GM23248 (cell line): ENCODE measurements at regions not wholly inside any gene's neighbourhood (a gene's known extent, or its start where the extent isn't known, plus 50 kb on each side); places are given as distances from the start of the nearest gene placed in this dataset.
A peak's percentile ranks its signal among the peaks of the same experiment; 100 is the strongest.

Source experiments
- DNase-seq: peaks from one replicate; pipeline ENCODE4 v3.0.0-alpha.2; 2015
- H2AFZ ChIP-seq: fragments of 200-600 bp; sonication (generic); 2 replicates; pipeline ENCODE4 v1.6.1; 2016; ENCODE audit warnings: antibody characterized with exemption
- H3F3A ChIP-seq: fragments of 200-600 bp; sonication (generic); 2 replicates; pipeline ENCODE4 v1.6.1; 2016; ENCODE audit warnings: mild to moderate bottlenecking, antibody characterized with exemption, mixed run types; ENCODE audit not compliant: insufficient read depth
- H3K27ac ChIP-seq: fragments of 200-600 bp; sonication (generic); 2 replicates; pipeline ENCODE4 v1.5.1; 2016; ENCODE audit warnings: mild to moderate bottlenecking
- H3K27me3 ChIP-seq: fragments of 200-600 bp; sonication (generic); replicated peaks from 2 replicates; pipeline ENCODE4 v1.6.1; 2016; ENCODE audit warnings: mild to moderate bottlenecking; ENCODE audit not compliant: insufficient read depth
- H3K36me3 ChIP-seq: fragments of 200-600 bp; sonication (generic); 2 replicates; pipeline ENCODE4 v1.6.1; 2016; ENCODE audit warnings: low read depth, mild to moderate bottlenecking
- H3K4me1 ChIP-seq: fragments of 200-600 bp; sonication (generic); 2 replicates; pipeline ENCODE4 v1.6.1; 2016; ENCODE audit warnings: mild to moderate bottlenecking; ENCODE audit not compliant: insufficient read depth
- H3K4me2 ChIP-seq: fragments of 200-600 bp; sonication (generic); one replicate; pipeline ENCODE4 v1.6.1; 2016; ENCODE audit warnings: mild to moderate bottlenecking; ENCODE audit not compliant: unreplicated experiment
- H3K4me3 ChIP-seq: fragments of 200-600 bp; sonication (generic); 2 replicates; pipeline ENCODE4 v1.5.1; 2016; ENCODE audit warnings: mild to moderate bottlenecking
- H3K79me2 ChIP-seq: fragments of 200-600 bp; sonication (generic); 2 replicates; pipeline ENCODE4 v1.6.1; 2016; ENCODE audit warnings: mild to moderate bottlenecking; ENCODE audit not compliant: insufficient read depth
- H3K9ac ChIP-seq: fragments of 200-600 bp; sonication (generic); 2 replicates; pipeline ENCODE4 v1.6.1; 2016; ENCODE audit warnings: mild to moderate bottlenecking
- H3K9me2 ChIP-seq: fragments of 200-600 bp; sonication (generic); 2 replicates; pipeline ENCODE4 v1.6.1; 2016; ENCODE audit warnings: mixed run types, mild to moderate bottlenecking, moderate library complexity; ENCODE audit not compliant: insufficient read depth
- H3K9me3 ChIP-seq: fragments of 200-600 bp; sonication (generic); one replicate; pipeline ENCODE4 v1.6.1; 2017; ENCODE audit warnings: low read depth
- H4K20me1 ChIP-seq: fragments of 200-600 bp; sonication (generic); 2 replicates; pipeline ENCODE4 v1.6.0; 2016; ENCODE audit not compliant: insufficient read depth
- EZH2 ChIP-seq: fragments of 200-600 bp; sonication (generic); IDR thresholded peaks from 2 replicates; pipeline ENCODE4 v1.6.1; 2018; ENCODE audit warnings: antibody characterized with exemption, mild to moderate bottlenecking; ENCODE audit not compliant: insufficient read depth, poor library complexity, severe bottlenecking
- EZH2phosphoT487 ChIP-seq: fragments of 200-600 bp; sonication (generic); IDR thresholded peaks from 2 replicates; pipeline ENCODE4 v1.6.1; 2018; ENCODE audit warnings: antibody characterized with exemption, moderate library complexity, mild to moderate bottlenecking, low read depth; ENCODE audit not compliant: insufficient read depth
- WGBS, 2 experiments: methylation state at CpG; one replicate each; pipeline ENCODE4 v1.1.6; 2015 to 2017; ENCODE audit warnings: low lambda C conversion rate in 2 of 2, low coverage in 1 of 2; ENCODE audit errors: missing lambda C conversion rate in 2 of 2; 5-methylcytosine and 5-hydroxymethylcytosine counted together
- in situ Hi-C: fragments of 300-500 bp; cut with MboI; formaldehyde crosslinking; loops from 2 replicates; pipeline ENCODE4 v1.15.0; 2020

DNA sequence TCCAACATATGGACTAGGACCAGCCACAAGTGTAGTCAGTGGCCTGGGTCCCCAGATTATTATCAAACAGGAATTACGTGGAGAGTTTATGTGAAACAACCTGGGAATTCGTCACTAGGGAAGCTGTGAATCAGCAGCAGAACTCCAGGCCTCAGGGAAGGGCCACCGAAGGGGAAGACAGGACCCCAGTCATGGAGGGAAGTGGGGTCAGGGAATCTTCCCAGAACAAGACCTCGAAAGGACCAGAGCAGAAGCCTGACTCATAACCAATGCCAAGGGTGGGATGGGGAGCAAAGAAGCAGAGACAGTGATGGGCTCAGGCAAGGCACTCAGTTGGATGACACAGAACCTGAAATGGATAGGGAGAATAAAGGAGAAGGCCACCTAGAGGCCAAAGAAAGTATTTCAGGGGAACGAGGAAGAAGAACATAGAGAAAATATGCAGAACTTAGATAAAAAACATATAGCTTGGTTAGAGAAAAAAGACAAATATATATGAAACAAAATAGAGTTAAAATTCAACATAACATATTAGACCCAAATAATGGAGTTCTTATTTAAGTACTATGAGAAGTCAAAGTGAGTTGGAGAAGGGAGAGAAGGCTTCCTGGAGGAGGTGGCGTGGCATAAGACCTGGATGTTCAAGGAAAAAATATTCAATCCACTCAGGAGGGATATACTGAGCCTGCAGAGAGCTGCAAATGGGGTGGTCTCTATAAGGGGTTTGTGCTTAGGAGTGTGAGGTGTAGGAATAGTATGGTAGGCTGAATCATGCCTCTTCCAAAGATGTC lies 66.7 kb upstream of the CAST start:
- no peaks in the 10 kb centered on the region for H3K9me2 ChIP-seq
- TF ChIP-seq EZH2phosphoT487 (no peak), EZH2 (no peak)
- no peaks in the 10 kb centered on the region for H3K79me2 ChIP-seq
- H3K9ac ChIP-seq, result no peak overlapping the region
- H3K4me1 ChIP-seq, result peaks cover 7% of the 10 kb centered on the region
- no peaks in the 10 kb centered on the region for H3K9me3 ChIP-seq
- H3K36me3 ChIP-seq, result no peaks in the 10 kb centered on the region
- no peak overlapping the region for H3K4me3 ChIP-seq
- in situ Hi-C loops, result loop anchor here (5.0 kb wide), 1 partner anchor 248 kb away; no protein-coding TSS in a partner anchor
- DNase-seq, result no peak
- H3F3A ChIP-seq, result no peaks in the 10 kb centered on the region
- H3K27me3 ChIP-seq, result no peaks in the 10 kb centered on the region
- WGBS, 2 experiments, result 94 to 95% methylated on average over 6 of the region's 6 CpGs
- H4K20me1 ChIP-seq, result no peaks in the 10 kb centered on the region
- H3K27ac ChIP-seq, result no peak overlapping the region
- no peak overlapping the region for H2AFZ ChIP-seq
- no peak overlapping the region for H3K4me2 ChIP-seq

DNA sequence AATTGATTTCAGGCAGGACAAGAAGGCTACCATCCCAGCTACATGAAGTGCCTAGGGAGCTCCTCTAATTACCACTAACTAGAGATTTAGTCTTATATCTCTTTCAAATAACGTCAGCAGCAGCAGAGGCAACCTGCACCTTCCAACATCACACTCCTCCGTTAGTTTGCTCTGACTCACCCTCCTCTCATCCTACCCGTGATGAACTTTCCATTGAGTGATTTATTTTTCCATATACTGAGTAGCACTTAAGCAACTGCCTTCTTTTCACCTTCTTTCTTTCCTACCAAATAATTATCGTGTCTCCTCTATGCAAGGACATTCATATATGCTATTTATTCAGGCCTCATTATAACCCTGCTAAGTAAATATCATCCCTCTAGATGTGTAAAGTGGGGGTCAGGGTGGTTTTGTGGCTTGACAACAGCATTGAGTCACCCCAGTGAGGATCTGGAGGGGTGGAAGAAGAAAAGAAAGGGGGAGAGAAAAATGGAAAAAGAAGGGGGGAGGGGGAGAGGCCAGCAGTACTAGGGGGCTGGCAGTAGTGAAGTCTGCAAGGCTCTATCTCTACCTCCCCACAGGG lies 64.6 kb upstream of the CAST start:
- Histone ChIP-seq H2AFZ (no peak overlapping the region), H4K20me1 (no peaks in the 10 kb centered on the region), H3K36me3 (no peaks in the 10 kb centered on the region), H3K4me2 (no peak overlapping the region), H3K27ac (no peak overlapping the region), H3K4me3 (no peak overlapping the region), H3K27me3 (no peaks in the 10 kb centered on the region), H3K9me3 (no peaks in the 10 kb centered on the region), H3K9ac (no peak overlapping the region), H3K79me2 (no peaks in the 10 kb centered on the region), H3K9me2 (no peaks in the 10 kb centered on the region), H3F3A (no peaks in the 10 kb centered on the region), H3K4me1 (peaks cover 7% of the 10 kb centered on the region)
- TF ChIP-seq EZH2 (no peak), EZH2phosphoT487 (no peak)
- peak; percentile 59 for DNase-seq
- WGBS, 2 experiments, result 55 to 57% methylated on average over 4 of the region's 4 CpGs
- in situ Hi-C loops, result loop anchor here (5.0 kb wide), 1 partner anchor 250 kb away; no protein-coding TSS in a partner anchor

DNA sequence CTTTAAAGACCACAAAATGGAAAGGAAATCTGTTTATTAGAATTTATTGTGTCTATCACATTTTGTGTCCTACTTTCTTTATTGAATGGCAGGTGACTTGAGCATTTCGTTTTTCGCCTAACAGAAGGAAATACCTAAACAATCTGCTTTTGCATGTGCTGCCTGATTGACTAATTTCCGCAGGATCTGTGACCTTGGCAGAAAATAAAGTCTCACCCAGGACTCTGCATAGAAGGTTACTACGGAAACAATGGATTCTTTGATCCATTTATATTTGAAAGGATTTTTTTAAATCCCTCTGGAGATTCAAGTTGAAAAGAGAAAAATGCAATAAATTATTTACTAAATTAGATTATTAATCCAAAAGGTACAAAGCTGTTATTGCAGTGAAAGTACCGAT lies 61.0 kb upstream of the CAST start:
- Histone ChIP-seq H4K20me1 (no peaks in the 10 kb centered on the region), H3K36me3 (no peaks in the 10 kb centered on the region), H3K9ac (no peak overlapping the region), H3K9me2 (no peaks in the 10 kb centered on the region), H3K9me3 (no peaks in the 10 kb centered on the region), H3F3A (no peaks in the 10 kb centered on the region), H3K4me1 (peaks cover 17% of the 10 kb centered on the region), H3K4me2 (no peak overlapping the region), H3K27ac (no peak overlapping the region), H3K4me3 (no peak overlapping the region), H3K27me3 (no peaks in the 10 kb centered on the region), H2AFZ (no peak overlapping the region), H3K79me2 (no peaks in the 10 kb centered on the region)
- TF ChIP-seq EZH2 (no peak), EZH2phosphoT487 (no peak)
- 62 to 66% methylated on average over 5 of the region's 5 CpGs for WGBS, 2 experiments
- no peak for DNase-seq
- in situ Hi-C loops, result loop anchor here (25.0 kb wide), 1 partner anchor 536 kb away; the partner anchor contains the start of gene LIX1

DNA sequence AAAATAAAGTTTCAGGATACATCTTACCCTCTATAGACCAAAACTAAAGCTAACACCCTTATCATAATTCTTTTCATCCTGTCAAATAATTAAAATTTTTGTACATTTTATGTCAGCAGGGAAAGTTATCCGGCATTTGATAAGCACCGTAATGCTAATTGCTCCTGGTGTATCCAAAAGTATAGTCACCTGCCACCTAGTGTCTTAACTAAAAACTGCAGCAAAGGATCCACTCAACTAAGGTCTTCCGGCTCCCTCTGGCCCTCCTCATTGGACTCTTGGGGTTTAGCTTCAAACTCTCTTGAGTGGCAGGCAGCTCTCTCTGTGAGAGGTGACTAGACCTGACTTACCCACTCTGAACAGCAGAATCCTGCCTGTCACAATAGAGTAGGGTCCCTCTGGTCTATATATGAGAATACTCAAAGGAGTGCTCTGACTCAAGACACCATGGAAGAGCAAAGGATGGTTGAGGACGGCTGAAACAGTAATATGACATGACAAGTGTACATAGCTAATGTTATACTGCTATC lies 60.4 kb upstream of the CAST start:
- in situ Hi-C loops, result loop anchor here (25.0 kb wide), 1 partner anchor 536 kb away; the partner anchor contains the start of gene LIX1
- no peaks in the 10 kb centered on the region for H3K79me2 ChIP-seq
- DNase-seq, result peak; percentile 75

More for the DNA sequence above, 60.4 kb upstream of the CAST start:
- Histone ChIP-seq H4K20me1 (no peaks in the 10 kb centered on the region), H3K9me3 (no peaks in the 10 kb centered on the region), H3K4me3 (no peak overlapping the region), H3K36me3 (no peaks in the 10 kb centered on the region), H3K27ac (no peak overlapping the region), H3K9ac (no peak overlapping the region), H3K4me1 (peaks cover 17% of the 10 kb centered on the region), H3K4me2 (no peak overlapping the region), H3K9me2 (no peaks in the 10 kb centered on the region), H3K27me3 (no peaks in the 10 kb centered on the region), H2AFZ (peak overlapping the region; percentile 43; the same call in 1 of the 2 replicates), H3F3A (no peaks in the 10 kb centered on the region)
- TF ChIP-seq EZH2phosphoT487, result no peak
- TF ChIP-seq EZH2, result no peak
- 19% methylated on average over 4 of the region's 4 CpGs for WGBS, 2 experiments
